Endothelial cell (in vitro differentiated cells): ENCODE measurements at regions not wholly inside any gene's neighbourhood (a gene's known extent, or its start where the extent isn't known, plus 50 kb on each side); places are given as distances from the start of the nearest gene placed in this dataset.

ENCODE experiments used
- DNase-seq: peaks from one replicate; pipeline ENCODE4 v3.0.0; 2021; ENCODE audit warnings: low spot score
- H3K27ac Mint-ChIP-seq: one replicate; pipeline ENCODE4 v1.8.0; 2021; ENCODE audit warnings: mixed read lengths, inconsistent platforms; ENCODE audit not compliant: unreplicated experiment
- H3K27me3 Mint-ChIP-seq: one replicate; pipeline ENCODE4 v1.8.0; 2021; ENCODE audit warnings: mild to moderate bottlenecking, moderate library complexity, mixed read lengths, inconsistent platforms; ENCODE audit not compliant: unreplicated experiment
- H3K36me3 Mint-ChIP-seq: one replicate; pipeline ENCODE4 v1.8.0; 2021; ENCODE audit warnings: mild to moderate bottlenecking, low read depth, mixed read lengths, inconsistent platforms; ENCODE audit not compliant: unreplicated experiment
- H3K4me1 Mint-ChIP-seq: one replicate; pipeline ENCODE4 v1.8.0; 2021; ENCODE audit warnings: mild to moderate bottlenecking, mixed read lengths, inconsistent platforms; ENCODE audit not compliant: unreplicated experiment
- H3K4me3 Mint-ChIP-seq: one replicate; pipeline ENCODE4 v1.8.0; 2021; ENCODE audit warnings: mild to moderate bottlenecking, mixed read lengths, inconsistent platforms; ENCODE audit not compliant: unreplicated experiment
- H3K9me3 Mint-ChIP-seq: one replicate; pipeline ENCODE4 v1.8.0; 2021; ENCODE audit warnings: mixed read lengths, inconsistent platforms; ENCODE audit not compliant: unreplicated experiment
- TF ChIP-seq, protein P1 (sequence below): fragments of 200-600 bp; sonication (generic); IDR thresholded peaks from one replicate; pipeline ENCODE4 v1.5.0; 2021; ENCODE audit warnings: antibody characterized with exemption; ENCODE audit not compliant: unreplicated experiment

DNA sequence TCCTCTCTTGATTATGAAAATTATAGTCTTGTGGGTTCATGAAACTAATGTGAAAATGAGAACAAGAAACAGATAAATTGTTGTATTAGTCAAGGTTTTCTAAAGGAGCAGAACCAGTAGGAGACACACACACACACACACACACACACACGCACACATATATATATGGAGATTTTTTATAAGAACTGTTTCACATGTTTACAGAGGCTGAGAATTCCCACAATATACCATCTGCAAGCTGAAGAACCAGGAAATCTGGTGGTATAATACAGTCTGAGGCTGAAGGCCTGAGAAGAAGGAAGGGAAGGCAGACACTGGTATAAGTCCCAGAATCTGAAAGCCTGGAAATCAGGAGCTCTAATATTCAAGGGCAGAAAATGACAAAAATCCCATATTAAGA lies 70.9 kb upstream of the RGS18 start:
- no peaks in the 10 kb centered on the region for H3K9me3 Mint-ChIP-seq
- no peak overlapping the region for H3K27ac Mint-ChIP-seq
- no peaks in the 10 kb centered on the region for H3K27me3 Mint-ChIP-seq
- DNase-seq: no peak
- no peaks in the 10 kb centered on the region for H3K4me1 Mint-ChIP-seq
- H3K36me3 Mint-ChIP-seq: no peaks in the 10 kb centered on the region
- TF ChIP-seq, protein P1, sequence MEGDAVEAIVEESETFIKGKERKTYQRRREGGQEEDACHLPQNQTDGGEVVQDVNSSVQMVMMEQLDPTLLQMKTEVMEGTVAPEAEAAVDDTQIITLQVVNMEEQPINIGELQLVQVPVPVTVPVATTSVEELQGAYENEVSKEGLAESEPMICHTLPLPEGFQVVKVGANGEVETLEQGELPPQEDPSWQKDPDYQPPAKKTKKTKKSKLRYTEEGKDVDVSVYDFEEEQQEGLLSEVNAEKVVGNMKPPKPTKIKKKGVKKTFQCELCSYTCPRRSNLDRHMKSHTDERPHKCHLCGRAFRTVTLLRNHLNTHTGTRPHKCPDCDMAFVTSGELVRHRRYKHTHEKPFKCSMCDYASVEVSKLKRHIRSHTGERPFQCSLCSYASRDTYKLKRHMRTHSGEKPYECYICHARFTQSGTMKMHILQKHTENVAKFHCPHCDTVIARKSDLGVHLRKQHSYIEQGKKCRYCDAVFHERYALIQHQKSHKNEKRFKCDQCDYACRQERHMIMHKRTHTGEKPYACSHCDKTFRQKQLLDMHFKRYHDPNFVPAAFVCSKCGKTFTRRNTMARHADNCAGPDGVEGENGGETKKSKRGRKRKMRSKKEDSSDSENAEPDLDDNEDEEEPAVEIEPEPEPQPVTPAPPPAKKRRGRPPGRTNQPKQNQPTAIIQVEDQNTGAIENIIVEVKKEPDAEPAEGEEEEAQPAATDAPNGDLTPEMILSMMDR: no peak
- no peak overlapping the region for H3K4me3 Mint-ChIP-seq

DNA sequence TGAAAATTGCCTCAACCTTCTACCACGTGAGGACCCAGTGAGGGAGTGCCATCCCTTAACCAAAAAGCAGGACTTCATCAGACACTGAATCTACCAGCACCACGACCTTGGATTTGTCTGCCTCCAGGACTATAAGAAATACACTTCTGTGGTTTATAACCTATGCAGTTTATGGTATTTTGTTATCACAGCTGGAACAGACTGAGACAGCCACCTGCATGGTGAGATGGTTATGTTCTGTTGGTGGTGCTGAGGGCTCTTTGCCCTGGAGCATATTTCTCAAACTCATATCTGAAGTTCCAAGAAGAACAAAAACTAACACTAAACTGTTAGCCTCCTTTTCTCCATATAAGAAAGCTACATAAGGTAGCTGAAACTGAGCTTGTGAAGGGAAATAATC lies 69.8 kb upstream of the RGS18 start:
- H3K4me1 Mint-ChIP-seq: no peaks in the 10 kb centered on the region
- no peaks in the 10 kb centered on the region for H3K27me3 Mint-ChIP-seq
- TF ChIP-seq, protein P1: no peak
- H3K9me3 Mint-ChIP-seq: no peaks in the 10 kb centered on the region
- no peak overlapping the region for H3K4me3 Mint-ChIP-seq
- no peak for DNase-seq
- no peak overlapping the region for H3K27ac Mint-ChIP-seq
- no peaks in the 10 kb centered on the region for H3K36me3 Mint-ChIP-seq

DNA sequence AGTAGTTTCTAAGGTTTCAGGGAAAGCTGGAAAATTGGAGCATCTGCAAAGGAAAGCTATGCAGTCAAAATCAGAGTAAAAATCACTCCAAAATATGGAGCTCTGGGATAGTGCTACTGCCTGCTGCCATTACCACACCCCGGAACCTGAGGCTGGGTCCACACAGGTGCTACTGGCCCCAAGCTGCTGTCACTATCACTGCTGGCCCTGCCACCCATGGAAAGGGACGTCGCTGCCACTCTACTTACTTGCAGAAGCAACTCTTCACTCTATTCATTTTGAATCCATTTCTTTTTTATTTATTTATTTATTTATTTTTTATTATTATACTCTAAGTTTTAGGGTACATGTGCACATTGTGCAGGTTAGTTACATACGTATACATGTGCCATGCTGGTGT lies 60.3 kb upstream of the RGS18 start:
- no peak for DNase-seq
- H3K4me3 Mint-ChIP-seq: no peak overlapping the region
- H3K27me3 Mint-ChIP-seq: no peaks in the 10 kb centered on the region
- no peaks in the 10 kb centered on the region for H3K9me3 Mint-ChIP-seq
- no peak overlapping the region for H3K27ac Mint-ChIP-seq
- no peaks in the 10 kb centered on the region for H3K4me1 Mint-ChIP-seq
- no peaks in the 10 kb centered on the region for H3K36me3 Mint-ChIP-seq
- TF ChIP-seq, protein P1: no peak

DNA sequence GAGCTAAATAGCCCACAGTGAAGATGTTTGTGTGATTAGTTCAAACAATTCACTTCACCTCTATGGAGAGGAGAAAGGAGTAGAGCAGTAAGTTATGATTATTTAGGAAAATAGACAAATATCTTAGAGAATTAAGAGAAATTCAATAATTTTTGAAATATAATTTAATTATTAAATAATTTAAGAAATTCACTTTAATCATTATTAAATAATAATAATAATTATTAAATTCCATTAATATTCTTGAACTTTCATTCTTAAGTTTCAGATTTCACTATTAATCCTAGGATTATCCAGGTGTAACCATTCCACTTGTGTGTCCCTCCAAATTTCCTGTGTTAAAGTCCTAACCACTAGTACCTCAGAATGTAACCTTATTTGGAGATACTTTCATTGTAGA lies 58.9 kb upstream of the RGS18 start:
- H3K36me3 Mint-ChIP-seq: no peaks in the 10 kb centered on the region
- TF ChIP-seq, protein P1: no peak
- no peak overlapping the region for H3K27ac Mint-ChIP-seq
- no peaks in the 10 kb centered on the region for H3K4me1 Mint-ChIP-seq
- H3K4me3 Mint-ChIP-seq: no peak overlapping the region
- no peak for DNase-seq
- peaks cover 1% of the 10 kb centered on the region for H3K27me3 Mint-ChIP-seq
- no peaks in the 10 kb centered on the region for H3K9me3 Mint-ChIP-seq

DNA sequence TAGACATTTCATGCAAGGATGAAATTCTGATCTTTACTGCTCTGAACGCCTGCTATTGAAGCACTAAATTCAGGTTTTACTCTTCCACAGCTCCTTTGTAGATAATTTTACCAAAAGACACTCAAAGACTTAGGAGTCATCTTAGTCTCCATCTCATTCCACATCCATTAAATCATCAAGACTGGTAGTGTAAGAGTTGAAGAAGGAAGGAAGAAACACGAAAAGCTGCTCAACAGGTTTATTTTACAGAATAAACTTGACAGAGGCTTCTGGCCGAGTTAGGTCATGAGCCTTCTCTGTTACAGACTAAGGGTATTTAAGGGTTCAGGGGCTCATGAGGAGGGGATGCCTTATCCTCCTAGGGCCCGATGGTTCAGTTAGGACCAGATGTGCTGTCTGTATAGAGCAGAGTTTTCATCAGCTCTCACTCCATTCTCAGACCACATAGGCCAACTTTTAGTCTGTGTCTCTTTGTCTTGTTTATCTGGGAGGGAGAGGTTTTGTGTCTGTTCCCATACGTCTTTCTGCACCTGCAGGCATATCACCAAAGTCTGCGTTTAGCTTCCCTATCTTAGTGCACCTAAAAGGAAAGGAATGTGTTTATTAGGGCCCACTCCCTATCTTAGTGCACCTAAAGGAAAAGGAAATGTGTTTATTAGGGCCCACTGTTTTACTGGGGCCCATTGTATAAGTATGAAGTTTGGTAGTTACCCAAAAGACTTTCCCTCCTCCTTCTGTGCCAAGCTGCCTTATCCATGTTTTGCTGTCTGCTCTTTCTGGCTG lies 57.4 kb upstream of the RGS18 start:
- Mint-ChIP-seq H3K36me3 (no peaks in the 10 kb centered on the region), H3K27ac (no peak overlapping the region), H3K4me1 (no peaks in the 10 kb centered on the region), H3K4me3 (no peak overlapping the region), H3K27me3 (peaks cover 1% of the 10 kb centered on the region), H3K9me3 (no peaks in the 10 kb centered on the region)
- TF ChIP-seq, protein P1: no peak
- no peak for DNase-seq
